ENCODE measurements at regions not wholly inside any gene's neighbourhood (a gene's known extent, or its start where the extent isn't known, plus 50 kb on each side); places are given as distances from the start of the nearest gene placed in this dataset.

- no peak for TF ChIP-seq ZFP36 (IDR thresholded peaks at IDR 0.05; ENCODE audit: borderline replicate concordance, partially characterized antibody)
- TF ChIP-seq CTCF (IDR thresholded peaks at IDR 0.05) = no peak
- TF ChIP-seq, protein P1, sequence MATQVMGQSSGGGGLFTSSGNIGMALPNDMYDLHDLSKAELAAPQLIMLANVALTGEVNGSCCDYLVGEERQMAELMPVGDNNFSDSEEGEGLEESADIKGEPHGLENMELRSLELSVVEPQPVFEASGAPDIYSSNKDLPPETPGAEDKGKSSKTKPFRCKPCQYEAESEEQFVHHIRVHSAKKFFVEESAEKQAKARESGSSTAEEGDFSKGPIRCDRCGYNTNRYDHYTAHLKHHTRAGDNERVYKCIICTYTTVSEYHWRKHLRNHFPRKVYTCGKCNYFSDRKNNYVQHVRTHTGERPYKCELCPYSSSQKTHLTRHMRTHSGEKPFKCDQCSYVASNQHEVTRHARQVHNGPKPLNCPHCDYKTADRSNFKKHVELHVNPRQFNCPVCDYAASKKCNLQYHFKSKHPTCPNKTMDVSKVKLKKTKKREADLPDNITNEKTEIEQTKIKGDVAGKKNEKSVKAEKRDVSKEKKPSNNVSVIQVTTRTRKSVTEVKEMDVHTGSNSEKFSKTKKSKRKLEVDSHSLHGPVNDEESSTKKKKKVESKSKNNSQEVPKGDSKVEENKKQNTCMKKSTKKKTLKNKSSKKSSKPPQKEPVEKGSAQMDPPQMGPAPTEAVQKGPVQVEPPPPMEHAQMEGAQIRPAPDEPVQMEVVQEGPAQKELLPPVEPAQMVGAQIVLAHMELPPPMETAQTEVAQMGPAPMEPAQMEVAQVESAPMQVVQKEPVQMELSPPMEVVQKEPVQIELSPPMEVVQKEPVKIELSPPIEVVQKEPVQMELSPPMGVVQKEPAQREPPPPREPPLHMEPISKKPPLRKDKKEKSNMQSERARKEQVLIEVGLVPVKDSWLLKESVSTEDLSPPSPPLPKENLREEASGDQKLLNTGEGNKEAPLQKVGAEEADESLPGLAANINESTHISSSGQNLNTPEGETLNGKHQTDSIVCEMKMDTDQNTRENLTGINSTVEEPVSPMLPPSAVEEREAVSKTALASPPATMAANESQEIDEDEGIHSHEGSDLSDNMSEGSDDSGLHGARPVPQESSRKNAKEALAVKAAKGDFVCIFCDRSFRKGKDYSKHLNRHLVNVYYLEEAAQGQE (IDR thresholded peaks at IDR 0.05) = no peak
- no peak for TF ChIP-seq CHD4 (IDR thresholded peaks at IDR 0.05; ENCODE audit: borderline replicate concordance)
- TF ChIP-seq KDM5A (IDR thresholded peaks at IDR 0.05) = no peak
- no peak for TF ChIP-seq EP300 (IDR thresholded peaks at IDR 0.05)
Observed at GRCh38 chrX:25819879-25820278, 318.3 kb upstream of the MAGEB18 start.
